Breast epithelium (tissue), 4 donors: ENCODE measurements at regions not wholly inside any gene's neighbourhood (a gene's known extent, or its start where the extent isn't known, plus 50 kb on each side); places are given as distances from the start of the nearest gene placed in this dataset.

Experiments
- DNase-seq, 2 donors: peaks; one replicate each; pipeline ENCODE4 v3.0.0-alpha.2; 2019; ENCODE audit warnings: low spot score in 2 of 2
- H3K27ac ChIP-seq, 2 donors: fragments of 200-600 bp; sonication (generic) in 1 of 2; one replicate each; pipeline ENCODE4 v1.5.1; 2016 to 2019; ENCODE audit warnings: mild to moderate bottlenecking in 1 of 2
- H3K27me3 ChIP-seq, 2 donors: fragments of 200-600 bp; sonication (generic) in 1 of 2; one replicate each; pipeline versions ENCODE4 v1.5.1 to v1.6.0; 2017 to 2019; ENCODE audit warnings: control low read depth in 1 of 2, mild to moderate bottlenecking in 1 of 2
- H3K36me3 ChIP-seq: fragments of 200-600 bp; one replicate; pipeline ENCODE4 v1.5.1; 2019
- H3K4me1 ChIP-seq, 2 donors: fragments of 200-600 bp; sonication (generic); one replicate each; pipeline ENCODE4 v1.5.1; 2016 to 2019; ENCODE audit warnings: control low read depth in 1 of 2
- H3K4me3 ChIP-seq, 3 donors: fragments of 200-600 bp; sonication (generic); 1 replicate in 2 of 3; 2 replicates in 1 of 3; pipeline ENCODE4 v1.5.1; 2016 to 2019; ENCODE audit warnings: mild to moderate bottlenecking in 3 of 3, moderate library complexity in 2 of 3
- H3K9me3 ChIP-seq, 2 donors: fragments of 200-600 bp; sonication (generic) in 1 of 2; one replicate each; pipeline ENCODE4 v1.5.1; 2016 to 2019; ENCODE audit warnings: control low read depth in 1 of 2
- POLR2A ChIP-seq: fragments of 450-650 bp; IDR thresholded peaks from one replicate; pipeline ENCODE4 v1.6.1; 2016; ENCODE audit warnings: antibody characterized with exemption, mild to moderate bottlenecking, moderate library complexity
- POLR2AphosphoS5 ChIP-seq, 3 donors: sonication (generic); formaldehyde crosslinking; IDR thresholded peaks; one replicate each; pipeline ENCODE4 v1.6.1; 2017; ENCODE audit warnings: antibody characterized with exemption in 3 of 3
- intact Hi-C: fragments of 100-400 bp; cut with DNase I; formaldehyde crosslinking; loops from one replicate; pipeline ENCODE4 v1.15.1; 2023; ENCODE audit warnings: low total_unique reads
- TF ChIP-seq, protein P1 (sequence below), 3 donors: fragments of 450-650 bp; IDR thresholded peaks; one replicate each; pipeline ENCODE4 v1.5.1; 2016 to 2017; ENCODE audit warnings: antibody characterized with exemption in 3 of 3, mild to moderate bottlenecking in 3 of 3, moderate library complexity in 3 of 3

DNA sequence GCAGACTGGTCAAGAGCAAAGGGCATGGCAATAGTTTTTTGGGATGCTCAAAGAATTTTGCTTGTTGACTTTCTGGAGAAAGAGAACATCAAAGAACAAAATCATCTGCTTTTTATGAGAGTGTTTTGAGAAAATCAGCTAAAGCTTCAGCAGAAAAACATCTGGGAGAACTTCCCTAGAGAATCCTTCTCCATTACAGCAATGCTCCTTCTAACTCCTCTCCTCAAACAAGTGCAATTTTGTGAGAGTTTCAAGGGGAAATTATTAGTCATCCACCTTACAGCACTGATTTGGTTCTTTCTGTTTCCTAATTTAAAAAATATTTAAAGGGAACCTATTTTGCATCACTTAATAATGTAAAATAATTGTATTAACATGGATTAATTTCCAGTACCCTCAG, 226.9 kb upstream of the NXPH2 start:
- Histone ChIP-seq H3K4me1 (no peaks in the 10 kb centered on the region), H3K4me3 (no peak overlapping the region), H3K27ac (no peak overlapping the region), H3K36me3 (no peaks in the 10 kb centered on the region), H3K9me3 (no peaks in the 10 kb centered on the region), H3K27me3 (no peaks in the 10 kb centered on the region)
- intact Hi-C loops: no loop called here
- TF ChIP-seq POLR2AphosphoS5 (IDR thresholded peaks at IDR 0.05) (no peak), POLR2A (no peak)
- TF ChIP-seq, protein P1, sequence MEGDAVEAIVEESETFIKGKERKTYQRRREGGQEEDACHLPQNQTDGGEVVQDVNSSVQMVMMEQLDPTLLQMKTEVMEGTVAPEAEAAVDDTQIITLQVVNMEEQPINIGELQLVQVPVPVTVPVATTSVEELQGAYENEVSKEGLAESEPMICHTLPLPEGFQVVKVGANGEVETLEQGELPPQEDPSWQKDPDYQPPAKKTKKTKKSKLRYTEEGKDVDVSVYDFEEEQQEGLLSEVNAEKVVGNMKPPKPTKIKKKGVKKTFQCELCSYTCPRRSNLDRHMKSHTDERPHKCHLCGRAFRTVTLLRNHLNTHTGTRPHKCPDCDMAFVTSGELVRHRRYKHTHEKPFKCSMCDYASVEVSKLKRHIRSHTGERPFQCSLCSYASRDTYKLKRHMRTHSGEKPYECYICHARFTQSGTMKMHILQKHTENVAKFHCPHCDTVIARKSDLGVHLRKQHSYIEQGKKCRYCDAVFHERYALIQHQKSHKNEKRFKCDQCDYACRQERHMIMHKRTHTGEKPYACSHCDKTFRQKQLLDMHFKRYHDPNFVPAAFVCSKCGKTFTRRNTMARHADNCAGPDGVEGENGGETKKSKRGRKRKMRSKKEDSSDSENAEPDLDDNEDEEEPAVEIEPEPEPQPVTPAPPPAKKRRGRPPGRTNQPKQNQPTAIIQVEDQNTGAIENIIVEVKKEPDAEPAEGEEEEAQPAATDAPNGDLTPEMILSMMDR (IDR thresholded peaks at IDR 0.05): no peak
- DNase-seq: no peak

DNA sequence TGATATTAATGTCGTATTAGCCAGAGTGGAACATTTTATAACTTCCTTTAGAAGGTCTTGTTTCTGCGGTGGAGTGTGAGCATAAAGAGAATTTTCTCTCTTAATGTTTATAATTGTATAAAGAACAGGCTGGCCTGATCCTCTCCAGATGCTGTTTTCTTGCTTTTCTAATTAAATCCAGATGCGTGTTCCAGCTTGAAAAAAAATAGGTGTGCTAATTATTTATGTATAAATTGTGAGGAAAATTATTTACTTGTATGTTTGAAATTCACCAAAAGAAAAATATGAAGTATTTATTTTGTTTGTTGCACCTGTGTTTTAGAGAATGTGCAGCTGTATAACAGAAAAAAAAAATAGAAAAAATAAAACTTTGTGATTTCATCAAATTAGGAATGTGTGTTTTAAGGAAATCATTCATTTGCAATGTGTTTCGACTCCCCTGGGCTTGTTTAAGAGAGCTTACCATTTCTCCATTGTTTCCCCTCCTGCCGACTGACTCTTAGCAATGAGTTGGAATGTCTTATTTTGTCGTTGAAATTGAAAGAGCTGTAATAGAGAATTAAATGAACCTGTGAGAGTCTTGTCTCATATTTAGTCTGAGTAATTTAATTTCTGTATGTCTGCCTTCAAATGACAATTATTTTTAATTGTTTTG, 220.1 kb upstream of the NXPH2 start:
- no peak for DNase-seq
- no peaks in the 10 kb centered on the region for H3K4me1 ChIP-seq
- no peak overlapping the region for H3K4me3 ChIP-seq
- H3K9me3 ChIP-seq: no peaks in the 10 kb centered on the region
- intact Hi-C loops: no loop called here
- no peaks in the 10 kb centered on the region for H3K27me3 ChIP-seq
- no peak overlapping the region for H3K27ac ChIP-seq
- TF ChIP-seq, protein P1 (IDR thresholded peaks at IDR 0.05): no peak
- TF ChIP-seq POLR2AphosphoS5 (IDR thresholded peaks at IDR 0.05) (no peak), POLR2A (no peak)
- no peaks in the 10 kb centered on the region for H3K36me3 ChIP-seq

DNA sequence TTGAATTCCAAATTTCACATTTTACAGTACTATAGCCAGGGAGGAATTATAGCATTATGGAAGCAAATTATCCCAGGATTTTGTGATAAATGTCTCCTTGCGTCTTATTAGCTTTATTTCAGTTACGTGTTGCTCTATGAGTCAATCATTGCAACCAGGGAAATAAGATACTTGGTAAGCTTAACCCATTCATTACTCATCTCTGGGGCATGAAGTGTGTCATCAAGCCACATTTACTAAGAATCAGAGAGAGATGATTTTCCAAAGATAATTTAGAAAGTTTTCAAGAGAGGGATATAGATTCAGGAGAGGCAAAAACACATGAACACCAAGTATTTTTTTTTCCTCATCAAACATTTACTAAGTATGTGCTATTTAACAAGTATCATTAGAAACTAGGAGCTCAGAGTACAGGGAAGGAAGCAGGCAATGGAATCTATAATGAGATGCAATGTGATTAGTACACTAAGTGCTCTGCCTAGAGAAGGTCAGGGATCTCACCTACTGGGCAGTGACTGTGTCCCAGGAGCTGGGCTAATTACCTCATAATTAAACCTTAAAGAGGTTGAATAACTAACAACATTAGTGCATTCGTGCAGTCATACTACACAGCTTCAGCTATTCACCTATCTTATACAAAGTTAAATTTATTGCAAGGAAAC, 217.8 kb upstream of the NXPH2 start:
- Histone ChIP-seq H3K36me3 (no peaks in the 10 kb centered on the region), H3K27ac (no peak overlapping the region), H3K27me3 (no peaks in the 10 kb centered on the region), H3K4me1 (no peaks in the 10 kb centered on the region), H3K9me3 (no peaks in the 10 kb centered on the region), H3K4me3 (no peak overlapping the region)
- DNase-seq: no peak
- TF ChIP-seq POLR2AphosphoS5 (IDR thresholded peaks at IDR 0.05): no peak
- TF ChIP-seq, protein P1 (IDR thresholded peaks at IDR 0.05): no peak
- intact Hi-C loops: no loop called here

DNA sequence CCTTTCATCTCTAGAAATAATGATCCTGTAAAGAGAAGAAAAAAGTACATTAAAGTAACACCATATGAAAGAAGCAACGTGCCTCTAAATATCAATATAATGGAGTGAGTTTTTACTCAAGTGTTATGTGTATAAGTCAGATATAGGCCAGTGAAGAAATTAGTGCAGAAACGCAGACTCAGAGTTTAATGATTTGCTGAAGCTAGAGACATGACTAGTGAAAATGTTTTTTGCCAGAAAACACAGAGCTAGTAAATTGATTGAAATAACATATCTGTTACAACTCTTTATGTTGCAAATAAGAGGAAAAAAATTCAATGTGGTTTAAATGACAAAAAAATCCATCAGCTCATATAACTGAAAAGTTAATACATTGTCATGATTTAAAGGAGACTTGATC, 217.2 kb upstream of the NXPH2 start:
- H3K27ac ChIP-seq: no peak overlapping the region
- H3K9me3 ChIP-seq: no peaks in the 10 kb centered on the region
- H3K27me3 ChIP-seq: no peaks in the 10 kb centered on the region
- no peak overlapping the region for H3K4me3 ChIP-seq
- no peaks in the 10 kb centered on the region for H3K4me1 ChIP-seq
- TF ChIP-seq POLR2A: no peak
- TF ChIP-seq, protein P1 (IDR thresholded peaks at IDR 0.05): no peak
- no peak for TF ChIP-seq POLR2AphosphoS5 (IDR thresholded peaks at IDR 0.05)
- no peaks in the 10 kb centered on the region for H3K36me3 ChIP-seq
- DNase-seq: no peak
- intact Hi-C loops: no loop called here

DNA sequence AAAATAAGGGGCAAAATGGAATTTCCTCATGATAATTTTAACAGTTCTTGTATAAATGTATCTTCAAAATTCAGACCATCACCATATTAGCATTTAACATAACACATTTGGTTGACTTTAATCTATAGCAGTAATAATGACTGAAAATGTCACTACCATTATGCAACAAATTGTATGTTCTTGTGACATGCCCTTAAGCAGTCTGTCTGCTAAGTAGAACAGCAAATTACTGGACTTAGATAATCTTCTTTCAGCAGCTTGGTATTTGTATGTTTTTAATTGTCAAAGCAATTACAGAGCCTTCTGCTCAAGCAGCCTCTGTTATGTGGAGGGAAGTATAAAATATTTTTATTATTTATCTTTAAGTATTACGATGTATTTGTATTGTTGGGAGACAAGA, 214.3 kb upstream of the NXPH2 start:
- Histone ChIP-seq H3K36me3 (no peaks in the 10 kb centered on the region), H3K9me3 (no peaks in the 10 kb centered on the region), H3K4me1 (no peaks in the 10 kb centered on the region), H3K27me3 (no peaks in the 10 kb centered on the region), H3K4me3 (no peak overlapping the region), H3K27ac (no peak overlapping the region)
- intact Hi-C loops: no loop called here
- TF ChIP-seq POLR2AphosphoS5 (IDR thresholded peaks at IDR 0.05) (no peak), POLR2A (no peak)
- TF ChIP-seq, protein P1 (IDR thresholded peaks at IDR 0.05): no peak
- DNase-seq: no peak
